ENCODE measurements at regions not wholly inside any gene's neighbourhood (a gene's known extent, or its start where the extent isn't known, plus 50 kb on each side); places are given as distances from the start of the nearest gene placed in this dataset.

GRCh38 chr12:7591531-7591930 is 74.2 kb downstream of the APOBEC1 start:
- TF ChIP-seq CTCF (IDR thresholded peaks at IDR 0.05; ENCODE audit: poor library complexity) (no peak), EZH2 (IDR thresholded peaks at IDR 0.05; ENCODE audit: borderline replicate concordance) (no peak)
